HL-60 (cell line): ENCODE measurements at regions not wholly inside any gene's neighbourhood (a gene's known extent, or its start where the extent isn't known, plus 50 kb on each side); places are given as distances from the start of the nearest gene placed in this dataset.
"Not testable (repeated sequence)": the region's sequence is repeated elsewhere in the genome, so short reads cannot be mapped to it uniquely, and the experiment has no call there.

ENCODE experiments used
- DNase-seq, 2 experiments: peaks; one replicate each; pipeline ENCODE4 v3.0.0-alpha.2; 2010 to 2020; ENCODE audit warnings: low read depth in 1 of 2, low spot score in 1 of 2
- H3K27ac ChIP-seq: fragments of 250-450 bp; sonication (Bioruptor Pico); replicated peaks from 2 replicates; pipeline ENCODE4 v1.5.1; 2020; ENCODE audit warnings: mild to moderate bottlenecking, moderate library complexity
- H3K27me3 ChIP-seq: fragments of 250-450 bp; sonication (Bioruptor Pico); 2 replicates; pipeline ENCODE4 v1.5.1; 2021; ENCODE audit warnings: mild to moderate bottlenecking, moderate library complexity; ENCODE audit not compliant: insufficient read depth, poor library complexity, severe bottlenecking
- H3K4me3 ChIP-seq: replicated peaks from 2 replicates; pipeline ENCODE4 v1.5.1; 2011; ENCODE audit warnings: mild to moderate bottlenecking, control low read depth, low read length; ENCODE audit not compliant: insufficient read depth
- GABPA ChIP-seq: IDR thresholded peaks from 2 replicates; pipeline ENCODE4 v1.6.1; 2012; ENCODE audit warnings: low read depth
- POLR2AphosphoS5 ChIP-seq: IDR thresholded peaks from 2 replicates; pipeline ENCODE4 v1.6.1; 2012; ENCODE audit warnings: low read depth
- SPI1 ChIP-seq: IDR thresholded peaks from 2 replicates; pipeline ENCODE4 v1.6.1; 2012; ENCODE audit warnings: low read depth, mild to moderate bottlenecking, borderline replicate concordance
- TF ChIP-seq, protein P1 (sequence below): IDR thresholded peaks from 2 replicates; pipeline ENCODE4 v1.6.1; 2012; ENCODE audit warnings: low read depth; ENCODE audit not compliant: insufficient replicate concordance
- TF ChIP-seq, protein P2 (sequence below): IDR thresholded peaks from one replicate; pipeline ENCODE4 v1.5.1; 2011; ENCODE audit warnings: low read length, control low read depth, inconsistent platforms; ENCODE audit not compliant: insufficient read depth

DNA sequence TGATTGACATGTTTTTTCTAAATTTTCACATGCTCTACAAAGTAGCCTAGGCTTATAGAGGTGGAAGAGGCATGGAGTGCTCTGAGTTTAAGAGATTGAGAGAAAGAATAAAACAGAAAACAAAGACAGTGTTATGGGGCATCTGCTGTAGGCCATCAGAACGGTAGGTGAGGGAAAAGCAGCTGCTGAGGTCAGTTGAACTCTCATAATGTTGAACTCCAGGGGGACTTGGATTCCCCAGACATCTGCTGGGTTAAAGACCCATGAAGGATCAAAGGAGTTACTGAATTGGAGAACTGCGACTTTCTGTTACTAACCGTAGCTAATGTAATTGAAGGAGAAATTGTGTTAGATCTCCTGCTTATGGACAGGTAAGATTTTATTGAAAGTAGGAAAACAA is 333.9 kb downstream of the TFAP2B start:
- TF ChIP-seq, protein P1, sequence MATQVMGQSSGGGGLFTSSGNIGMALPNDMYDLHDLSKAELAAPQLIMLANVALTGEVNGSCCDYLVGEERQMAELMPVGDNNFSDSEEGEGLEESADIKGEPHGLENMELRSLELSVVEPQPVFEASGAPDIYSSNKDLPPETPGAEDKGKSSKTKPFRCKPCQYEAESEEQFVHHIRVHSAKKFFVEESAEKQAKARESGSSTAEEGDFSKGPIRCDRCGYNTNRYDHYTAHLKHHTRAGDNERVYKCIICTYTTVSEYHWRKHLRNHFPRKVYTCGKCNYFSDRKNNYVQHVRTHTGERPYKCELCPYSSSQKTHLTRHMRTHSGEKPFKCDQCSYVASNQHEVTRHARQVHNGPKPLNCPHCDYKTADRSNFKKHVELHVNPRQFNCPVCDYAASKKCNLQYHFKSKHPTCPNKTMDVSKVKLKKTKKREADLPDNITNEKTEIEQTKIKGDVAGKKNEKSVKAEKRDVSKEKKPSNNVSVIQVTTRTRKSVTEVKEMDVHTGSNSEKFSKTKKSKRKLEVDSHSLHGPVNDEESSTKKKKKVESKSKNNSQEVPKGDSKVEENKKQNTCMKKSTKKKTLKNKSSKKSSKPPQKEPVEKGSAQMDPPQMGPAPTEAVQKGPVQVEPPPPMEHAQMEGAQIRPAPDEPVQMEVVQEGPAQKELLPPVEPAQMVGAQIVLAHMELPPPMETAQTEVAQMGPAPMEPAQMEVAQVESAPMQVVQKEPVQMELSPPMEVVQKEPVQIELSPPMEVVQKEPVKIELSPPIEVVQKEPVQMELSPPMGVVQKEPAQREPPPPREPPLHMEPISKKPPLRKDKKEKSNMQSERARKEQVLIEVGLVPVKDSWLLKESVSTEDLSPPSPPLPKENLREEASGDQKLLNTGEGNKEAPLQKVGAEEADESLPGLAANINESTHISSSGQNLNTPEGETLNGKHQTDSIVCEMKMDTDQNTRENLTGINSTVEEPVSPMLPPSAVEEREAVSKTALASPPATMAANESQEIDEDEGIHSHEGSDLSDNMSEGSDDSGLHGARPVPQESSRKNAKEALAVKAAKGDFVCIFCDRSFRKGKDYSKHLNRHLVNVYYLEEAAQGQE = no peak
- TF ChIP-seq, protein P2, sequence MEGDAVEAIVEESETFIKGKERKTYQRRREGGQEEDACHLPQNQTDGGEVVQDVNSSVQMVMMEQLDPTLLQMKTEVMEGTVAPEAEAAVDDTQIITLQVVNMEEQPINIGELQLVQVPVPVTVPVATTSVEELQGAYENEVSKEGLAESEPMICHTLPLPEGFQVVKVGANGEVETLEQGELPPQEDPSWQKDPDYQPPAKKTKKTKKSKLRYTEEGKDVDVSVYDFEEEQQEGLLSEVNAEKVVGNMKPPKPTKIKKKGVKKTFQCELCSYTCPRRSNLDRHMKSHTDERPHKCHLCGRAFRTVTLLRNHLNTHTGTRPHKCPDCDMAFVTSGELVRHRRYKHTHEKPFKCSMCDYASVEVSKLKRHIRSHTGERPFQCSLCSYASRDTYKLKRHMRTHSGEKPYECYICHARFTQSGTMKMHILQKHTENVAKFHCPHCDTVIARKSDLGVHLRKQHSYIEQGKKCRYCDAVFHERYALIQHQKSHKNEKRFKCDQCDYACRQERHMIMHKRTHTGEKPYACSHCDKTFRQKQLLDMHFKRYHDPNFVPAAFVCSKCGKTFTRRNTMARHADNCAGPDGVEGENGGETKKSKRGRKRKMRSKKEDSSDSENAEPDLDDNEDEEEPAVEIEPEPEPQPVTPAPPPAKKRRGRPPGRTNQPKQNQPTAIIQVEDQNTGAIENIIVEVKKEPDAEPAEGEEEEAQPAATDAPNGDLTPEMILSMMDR = no peak
- TF ChIP-seq POLR2AphosphoS5 (no peak), SPI1 (no peak), GABPA (no peak)
- Histone ChIP-seq H3K27ac (no peak overlapping the region), H3K4me3 (no peak overlapping the region), H3K27me3 (no peaks in the 10 kb centered on the region)
- no peak for DNase-seq

DNA sequence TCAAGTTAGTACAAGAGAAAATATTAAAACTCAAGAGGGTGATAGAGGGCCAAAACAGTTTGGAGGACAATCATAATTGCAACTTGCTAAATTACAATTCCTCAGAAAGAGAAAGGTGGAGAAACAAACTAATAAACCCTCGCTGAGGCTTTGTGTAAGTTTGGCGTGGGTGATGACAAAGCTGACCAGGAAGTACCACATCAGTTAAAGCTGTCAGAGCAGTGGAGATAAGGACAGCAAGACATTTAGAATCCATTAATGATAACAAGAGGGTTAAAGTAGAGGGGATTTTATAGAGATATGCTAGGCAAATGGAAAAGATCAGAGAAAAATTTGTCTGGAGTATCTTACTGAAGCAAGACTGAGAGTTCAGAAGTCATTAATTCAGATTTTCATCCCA is 334.4 kb downstream of the TFAP2B start:
- Histone ChIP-seq H3K27ac (no peak overlapping the region), H3K27me3 (no peaks in the 10 kb centered on the region), H3K4me3 (no peak overlapping the region)
- TF ChIP-seq, protein P2 = no peak
- TF ChIP-seq, protein P1 = no peak
- no peak for DNase-seq

DNA sequence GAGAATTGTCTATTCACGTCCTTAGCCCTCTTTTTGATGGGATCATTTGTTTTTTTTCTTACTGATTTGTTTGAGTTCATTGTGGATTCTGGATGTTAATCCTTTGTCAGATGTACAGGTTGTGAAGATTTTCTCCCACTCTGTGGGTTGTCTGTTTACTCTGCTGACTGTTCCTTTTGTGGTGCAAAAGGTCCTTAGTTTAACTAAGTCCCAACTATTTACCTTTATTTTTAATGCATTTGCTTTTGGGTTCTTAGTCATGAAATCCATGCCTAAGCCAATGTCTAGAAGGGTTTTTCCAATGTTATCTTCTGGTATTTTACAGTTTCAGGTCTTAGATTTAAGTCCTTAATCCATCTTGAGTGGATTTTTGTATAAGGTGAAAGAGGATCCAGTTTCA is 336.3 kb downstream of the TFAP2B start:
- not testable (repeated sequence) for DNase-seq, H3K4me3 ChIP-seq, H3K27ac ChIP-seq, H3K27me3 ChIP-seq

DNA sequence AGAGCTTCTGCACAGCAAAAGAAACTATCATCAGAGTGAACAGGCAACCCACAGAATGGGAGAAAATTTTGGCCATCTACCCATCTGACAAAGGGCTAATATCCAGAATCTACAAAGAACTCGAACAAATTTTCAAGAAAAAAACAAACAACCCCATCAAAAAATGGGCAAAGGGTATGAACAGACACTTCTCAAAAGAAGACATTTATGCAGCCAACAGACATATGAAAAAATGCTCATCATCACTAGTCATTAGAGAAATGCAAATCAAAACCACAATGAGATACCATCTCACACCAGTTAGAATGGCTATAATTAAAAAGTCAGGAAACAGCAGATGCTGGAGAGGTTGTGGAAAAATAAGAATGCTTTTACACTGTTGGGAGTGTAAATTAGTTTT is 340.6 kb downstream of the TFAP2B start:
- not testable (repeated sequence) for H3K4me3 ChIP-seq, H3K27me3 ChIP-seq, DNase-seq, H3K27ac ChIP-seq

DNA sequence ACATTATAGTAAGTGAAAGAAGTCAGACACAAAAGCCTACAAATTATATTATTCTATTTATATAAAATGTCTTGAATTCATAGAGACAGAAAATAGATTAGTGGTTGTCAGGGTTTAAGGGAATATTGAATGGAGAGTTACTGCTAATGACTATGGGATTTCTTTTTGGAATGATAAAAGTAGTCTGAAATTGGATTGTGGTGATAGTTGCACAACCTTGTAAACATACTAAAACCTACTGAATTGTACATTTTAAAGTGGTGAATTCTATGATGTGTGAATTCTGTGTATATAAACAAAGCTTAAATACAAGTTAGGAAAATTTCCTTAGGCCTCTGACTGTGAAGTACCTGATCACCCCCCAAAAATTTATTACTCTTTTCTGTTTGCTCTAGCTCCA is 343.1 kb downstream of the TFAP2B start:
- no peak overlapping the region for H3K4me3 ChIP-seq
- no peak overlapping the region for H3K27ac ChIP-seq
- H3K27me3 ChIP-seq = no peaks in the 10 kb centered on the region
- no peak for DNase-seq
- TF ChIP-seq SPI1 = no peak
